SK-N-SH (cell line): ENCODE measurements at regions not wholly inside any gene's neighbourhood (a gene's known extent, or its start where the extent isn't known, plus 50 kb on each side); places are given as distances from the start of the nearest gene placed in this dataset.

ENCODE experiments used
- CTCF ChIP-seq: fragments of 200-600 bp; sonication (generic); IDR thresholded peaks from 2 replicates; pipeline ENCODE4 v1.6.1; 2017; ENCODE audit warnings: antibody characterized with exemption, mild to moderate bottlenecking, moderate library complexity
- EP300 ChIP-seq, 2 experiments: IDR thresholded peaks; 2 replicates each; pipeline versions ENCODE4 v1.4.0 to v1.6.1; 2012; ENCODE audit warnings: borderline replicate concordance in 1 of 2, low read depth in 1 of 2, low read length in 1 of 2
- FOXJ3 ChIP-seq: sonication (generic); formaldehyde crosslinking; IDR thresholded peaks from 2 replicates; pipeline ENCODE4 v1.5.1; 2020; ENCODE audit warnings: mild to moderate bottlenecking, missing genetic modification reagents
- MAX ChIP-seq: IDR thresholded peaks from 2 replicates; pipeline ENCODE4 v1.4.0; 2012; ENCODE audit warnings: low read depth
- MXI1 ChIP-seq: IDR thresholded peaks from 2 replicates; pipeline ENCODE4 v1.6.1; 2012; ENCODE audit warnings: mild to moderate bottlenecking, low read depth, low read length, improper control_type of control experiment
- NFIC ChIP-seq: IDR thresholded peaks from 2 replicates; pipeline ENCODE4 v1.4.0; 2012; ENCODE audit warnings: borderline replicate concordance
- POLR2AphosphoS5 ChIP-seq: IDR thresholded peaks from 2 replicates; pipeline ENCODE4 v1.6.1; 2012; ENCODE audit warnings: low read depth, low read length
- RFX5 ChIP-seq: IDR thresholded peaks from 2 replicates; pipeline ENCODE4 v1.6.1; 2012; ENCODE audit warnings: mild to moderate bottlenecking, improper control_type of control experiment, low read length
- TCF12 ChIP-seq: IDR thresholded peaks from 2 replicates; pipeline ENCODE4 v1.4.0; 2012
- USF1 ChIP-seq: IDR thresholded peaks from 2 replicates; pipeline ENCODE4 v1.4.0; 2012; ENCODE audit warnings: low read depth, borderline replicate concordance
- USF2 ChIP-seq: fragments of 150-350 bp; IDR thresholded peaks from 2 replicates; pipeline ENCODE4 v1.6.1; 2017; ENCODE audit warnings: antibody characterized with exemption, low read length, low read depth, borderline replicate concordance

GRCh38 chr4:177047851-177048174 is 255.1 kb upstream of the VEGFC start:
- TF ChIP-seq CTCF = no peak
- no peak for TF ChIP-seq EP300 (IDR thresholded peaks at IDR 0.05; ENCODE audit: borderline replicate concordance in 1 of 2, low read depth in 1 of 2, low read length in 1 of 2)
- TF ChIP-seq MAX = no peak
- TF ChIP-seq TCF12 = no peak
- no peak for TF ChIP-seq RFX5
- no peak for TF ChIP-seq POLR2AphosphoS5
- no peak for TF ChIP-seq FOXJ3
- TF ChIP-seq USF1 = no peak
- TF ChIP-seq USF2 = no peak
- TF ChIP-seq MXI1 = no peak
- TF ChIP-seq NFIC = no peak; the same call in 1 of the 2 replicates
